ENCODE measurements at regions not wholly inside any gene's neighbourhood (a gene's known extent, or its start where the extent isn't known, plus 50 kb on each side); places are given as distances from the start of the nearest gene placed in this dataset.

DNA sequence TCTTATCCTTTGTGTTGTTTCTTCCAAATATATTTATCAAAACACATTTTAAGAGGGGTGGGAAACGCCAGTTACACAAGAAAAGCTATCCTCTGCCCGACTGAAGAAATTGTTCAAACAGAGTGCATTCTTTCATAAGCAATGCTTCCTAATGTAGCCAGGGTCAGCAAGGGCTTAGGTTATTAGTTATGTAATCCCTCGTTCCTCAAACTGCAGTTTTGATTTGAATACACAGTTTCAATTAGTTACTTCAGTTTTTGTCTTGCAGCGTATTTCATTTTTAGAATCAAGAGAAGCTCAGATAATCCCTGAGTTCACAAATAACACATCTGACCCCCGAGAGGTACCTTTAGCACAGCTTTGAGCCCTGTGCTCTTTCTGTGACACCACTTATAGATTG is 141.7 kb upstream of the NRIP1 start:
- no peak overlapping the region for H4K8ac ChIP-seq (replicated peaks; ENCODE audit: insufficient read length, low read depth, low read length)
- Mint-ChIP-seq H3K4me3 (no peak overlapping the region), H3K4me1 (peaks cover 0 to 4% of the 10 kb centered on the region in 2 experiments; a peak in 1 of 4 replicates), H3K27me3 (ENCODE audit: low read depth) (peaks cover 1% of the 10 kb centered on the region; the same call in 1 of the 2 replicates), H3K9me3 (no peaks in the 10 kb centered on the region; a peak in 1 of 5 replicates), H3K36me3 (ENCODE audit: insufficient read depth in 1 of 3, low read depth in 3 of 3) (no peaks in the 10 kb centered on the region), H3K27ac (no peak overlapping the region)
- no peak overlapping the region for H3K4me2 ChIP-seq (ENCODE audit: insufficient read depth, insufficient read length, low read length)
- no peak overlapping the region for H3K9ac ChIP-seq (ENCODE audit: extremely low read depth, insufficient read length, low read length)
- H2BK120ac ChIP-seq (ENCODE audit: low read depth, low read length, poor library complexity, severe bottlenecking) = no peak overlapping the region
- no peak overlapping the region for H3K14ac ChIP-seq (ENCODE audit: insufficient read depth, low read length)
- no peak overlapping the region for H3K27ac ChIP-seq (ENCODE audit: insufficient read length, low read depth, low read length)
- H3K4me1 ChIP-seq (ENCODE audit: insufficient read depth, low read length) = no peaks in the 10 kb centered on the region
- H3K56ac ChIP-seq (ENCODE audit: insufficient read length, low read depth, low read length) = no peak overlapping the region
- H3K9me3 ChIP-seq (ENCODE audit: control insufficient read depth, low read depth, low read length) = no peaks in the 10 kb centered on the region
- no peak overlapping the region for H2BK5ac ChIP-seq (ENCODE audit: insufficient read length, low read length)
- H3K79me2 ChIP-seq (ENCODE audit: insufficient read depth, low read length) = no peaks in the 10 kb centered on the region
- H2AFZ ChIP-seq (ENCODE audit: low read length) = no peak overlapping the region
- no peak overlapping the region for H2AK5ac ChIP-seq (ENCODE audit: insufficient read length, low read length)
- no peaks in the 10 kb centered on the region for H3K23me2 ChIP-seq (ENCODE audit: insufficient read length, low read depth, low read length, poor library complexity, severe bottlenecking)
- H3K23ac ChIP-seq (ENCODE audit: insufficient read length, low read depth, low read length) = no peak overlapping the region
- H2BK15ac ChIP-seq (ENCODE audit: low read depth, low read length) = no peak overlapping the region
- H3K18ac ChIP-seq (ENCODE audit: insufficient read length, low read depth, low read length) = no peak overlapping the region
- no peaks in the 10 kb centered on the region for H4K20me1 ChIP-seq (ENCODE audit: control insufficient read depth, insufficient read depth, insufficient read length)
- H4K91ac ChIP-seq (ENCODE audit: insufficient read length, low read depth, low read length) = no peak overlapping the region
- H4K5ac ChIP-seq (ENCODE audit: insufficient read length, low read depth, low read length) = no peak overlapping the region
- H2BK12ac ChIP-seq (ENCODE audit: insufficient read length, low read depth, low read length) = no peak overlapping the region
- H3T11ph ChIP-seq (ENCODE audit: low read length) = no peak overlapping the region
- TF ChIP-seq, protein P1, sequence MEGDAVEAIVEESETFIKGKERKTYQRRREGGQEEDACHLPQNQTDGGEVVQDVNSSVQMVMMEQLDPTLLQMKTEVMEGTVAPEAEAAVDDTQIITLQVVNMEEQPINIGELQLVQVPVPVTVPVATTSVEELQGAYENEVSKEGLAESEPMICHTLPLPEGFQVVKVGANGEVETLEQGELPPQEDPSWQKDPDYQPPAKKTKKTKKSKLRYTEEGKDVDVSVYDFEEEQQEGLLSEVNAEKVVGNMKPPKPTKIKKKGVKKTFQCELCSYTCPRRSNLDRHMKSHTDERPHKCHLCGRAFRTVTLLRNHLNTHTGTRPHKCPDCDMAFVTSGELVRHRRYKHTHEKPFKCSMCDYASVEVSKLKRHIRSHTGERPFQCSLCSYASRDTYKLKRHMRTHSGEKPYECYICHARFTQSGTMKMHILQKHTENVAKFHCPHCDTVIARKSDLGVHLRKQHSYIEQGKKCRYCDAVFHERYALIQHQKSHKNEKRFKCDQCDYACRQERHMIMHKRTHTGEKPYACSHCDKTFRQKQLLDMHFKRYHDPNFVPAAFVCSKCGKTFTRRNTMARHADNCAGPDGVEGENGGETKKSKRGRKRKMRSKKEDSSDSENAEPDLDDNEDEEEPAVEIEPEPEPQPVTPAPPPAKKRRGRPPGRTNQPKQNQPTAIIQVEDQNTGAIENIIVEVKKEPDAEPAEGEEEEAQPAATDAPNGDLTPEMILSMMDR (conservative IDR thresholded peaks at IDR 0.05) = no peak
- no CpG with 5 or more reads among the region's 5 CpGs for WGBS (ENCODE audit: extremely low coverage, insufficient read length, low lambda C conversion rate)
- H3K27me3 ChIP-seq (ENCODE audit: insufficient read depth, low read length) = no peaks in the 10 kb centered on the region
- H2BK20ac ChIP-seq (ENCODE audit: low read depth, low read length, poor library complexity, severe bottlenecking) = no peak overlapping the region
- H3K4ac ChIP-seq (ENCODE audit: low read depth, low read length) = no peak overlapping the region
- DNase-seq = no peak
- H3K79me1 ChIP-seq (ENCODE audit: insufficient read depth, low read depth, low read length, poor library complexity, severe bottlenecking) = no peaks in the 10 kb centered on the region
